HUES6 (cell line): ENCODE measurements at regions not wholly inside any gene's neighbourhood (a gene's known extent, or its start where the extent isn't known, plus 50 kb on each side); places are given as distances from the start of the nearest gene placed in this dataset.
"Not testable (repeated sequence)": the region's sequence is repeated elsewhere in the genome, so short reads cannot be mapped to it uniquely, and the experiment has no call there.

Experiments used
- H3K27ac ChIP-seq: 2 replicates; pipeline ENCODE4 v1.7.0; 2013; ENCODE audit warnings: low read depth, mild to moderate bottlenecking, low read length, inconsistent platforms
- H3K27me3 ChIP-seq: 2 replicates; pipeline ENCODE4 v1.6.1; 2013; ENCODE audit warnings: low read length; ENCODE audit not compliant: control insufficient read depth, insufficient read depth
- H3K36me3 ChIP-seq: 2 replicates; pipeline ENCODE4 v1.6.1; 2013; ENCODE audit warnings: low read length; ENCODE audit not compliant: control insufficient read depth, insufficient read depth
- H3K4me1 ChIP-seq: 2 replicates; pipeline ENCODE4 v1.6.1; 2013; ENCODE audit warnings: low read length; ENCODE audit not compliant: control insufficient read depth, insufficient read depth
- H3K4me3 ChIP-seq: 2 replicates; pipeline ENCODE4 v1.5.1; 2013; ENCODE audit warnings: low read depth, low read length
- H3K9ac ChIP-seq: one replicate; pipeline ENCODE4 v1.6.1; 2013; ENCODE audit warnings: mild to moderate bottlenecking, low read length
- H3K9me3 ChIP-seq: 2 replicates; pipeline ENCODE4 v1.6.1; 2013; ENCODE audit warnings: low read depth, low read length; ENCODE audit not compliant: control insufficient read depth, insufficient read depth

DNA sequence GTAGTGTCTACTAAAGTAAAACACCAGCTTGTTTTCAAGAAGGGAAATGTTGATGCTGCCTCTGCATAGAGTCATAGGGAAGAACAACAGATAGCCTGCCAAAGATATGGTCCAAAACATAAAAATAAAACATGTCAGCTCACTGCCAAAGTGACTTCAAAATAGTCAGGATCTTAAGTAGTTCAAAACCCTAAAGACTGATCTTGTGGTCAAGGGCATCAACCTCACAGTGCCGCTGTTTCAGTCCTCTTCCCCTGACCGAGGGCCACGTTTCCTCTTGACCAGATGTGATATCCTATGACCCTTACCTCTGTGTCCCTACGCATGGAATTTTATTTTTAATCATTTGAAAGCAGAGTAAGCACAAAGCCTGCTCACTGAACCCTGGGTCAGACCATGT lies 104.2 kb upstream of the CNKSR3 start:
- Histone ChIP-seq H3K9ac (no peak overlapping the region), H3K4me1 (no peaks in the 10 kb centered on the region)

GRCh38 chr6:154615483-154616025 lies 105.1 kb upstream of the CNKSR3 start:
- H3K4me3 ChIP-seq: no peak overlapping the region
- no peaks in the 10 kb centered on the region for H3K36me3 ChIP-seq
- H3K9me3 ChIP-seq: no peaks in the 10 kb centered on the region
- no peak overlapping the region for H3K9ac ChIP-seq
- H3K27me3 ChIP-seq: no peaks in the 10 kb centered on the region
- H3K4me1 ChIP-seq: no peaks in the 10 kb centered on the region
- no peak overlapping the region for H3K27ac ChIP-seq

More for the DNA sequence above, 104.2 kb upstream of the CNKSR3 start:
- H3K4me3 ChIP-seq: no peak overlapping the region
- no peaks in the 10 kb centered on the region for H3K9me3 ChIP-seq
- no peaks in the 10 kb centered on the region for H3K36me3 ChIP-seq
- no peak overlapping the region for H3K27ac ChIP-seq
- no peaks in the 10 kb centered on the region for H3K27me3 ChIP-seq

DNA sequence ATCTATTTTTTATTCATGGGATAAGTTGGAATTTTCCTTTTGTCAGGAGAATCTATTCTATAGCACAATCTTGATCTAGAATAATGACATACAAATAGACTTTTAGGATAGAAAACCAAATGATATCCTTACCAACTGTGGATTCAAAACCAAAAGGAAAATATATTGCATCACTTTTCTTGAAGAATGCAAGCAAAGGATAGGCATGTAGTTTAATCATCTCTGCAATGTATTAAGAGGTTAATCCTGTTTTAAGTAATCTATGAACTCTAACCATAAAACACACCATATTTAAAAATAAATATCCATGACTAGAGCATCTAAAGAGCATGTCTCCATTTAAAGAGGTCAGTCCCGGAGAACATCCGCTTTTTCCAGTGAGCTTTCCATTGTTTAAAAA lies 106.7 kb upstream of the CNKSR3 start:
- no peaks in the 10 kb centered on the region for H3K36me3 ChIP-seq
- no peak overlapping the region for H3K4me3 ChIP-seq
- no peaks in the 10 kb centered on the region for H3K9me3 ChIP-seq
- H3K27me3 ChIP-seq: no peaks in the 10 kb centered on the region
- H3K9ac ChIP-seq: no peak overlapping the region
- no peaks in the 10 kb centered on the region for H3K4me1 ChIP-seq
- no peak overlapping the region for H3K27ac ChIP-seq

- Histone ChIP-seq H3K9me3 (no peaks in the 10 kb centered on the region), H3K4me1 (no peaks in the 10 kb centered on the region), H3K27me3 (no peaks in the 10 kb centered on the region), H3K27ac (no peak overlapping the region), H3K36me3 (no peaks in the 10 kb centered on the region), H3K4me3 (no peak overlapping the region), H3K9ac (no peak overlapping the region)
These were observed 108.7 kb upstream of the CNKSR3 start for GRCh38 chr6:154619146-154619545.

GRCh38 chr6:154621686-154622085 lies 111.2 kb upstream of the CNKSR3 start:
- no peaks in the 10 kb centered on the region for H3K4me1 ChIP-seq
- no peak overlapping the region for H3K9ac ChIP-seq
- no peak overlapping the region for H3K27ac ChIP-seq
- H3K27me3 ChIP-seq: no peaks in the 10 kb centered on the region
- no peak overlapping the region for H3K4me3 ChIP-seq
- no peaks in the 10 kb centered on the region for H3K36me3 ChIP-seq
- no peaks in the 10 kb centered on the region for H3K9me3 ChIP-seq

DNA sequence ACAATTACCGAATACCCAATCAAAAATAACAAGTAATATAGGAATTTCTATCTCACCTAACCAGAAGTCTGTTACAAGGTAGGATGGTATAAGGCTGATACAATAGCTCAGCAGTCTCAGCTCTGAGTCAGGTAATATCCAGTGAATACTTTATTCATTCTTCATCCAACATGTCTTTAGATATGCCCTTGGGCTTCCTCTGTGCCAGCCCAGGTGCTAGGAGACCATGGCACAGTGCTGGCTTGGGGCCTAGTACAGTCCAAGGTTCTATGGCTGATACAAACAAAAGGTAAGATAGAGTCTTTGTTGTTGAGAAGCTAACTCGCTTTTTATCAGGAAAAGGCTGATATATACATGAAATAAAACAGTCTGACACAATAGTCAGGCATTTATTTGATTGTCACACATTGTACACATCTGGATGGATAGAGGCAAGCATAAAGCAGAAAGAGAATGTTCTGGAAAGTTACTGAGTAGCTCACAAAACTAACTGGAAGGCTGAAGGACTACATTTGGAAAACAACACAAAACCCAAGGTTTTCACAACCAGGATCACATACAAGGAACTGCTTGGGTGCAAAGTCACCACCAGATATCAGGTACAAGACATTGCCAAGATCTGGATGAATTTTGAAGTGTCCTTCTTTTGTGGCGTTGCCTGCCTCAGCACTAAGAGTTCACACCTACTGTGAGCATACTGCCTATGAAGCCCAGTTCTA lies 110.4 kb upstream of the SCAF8 start:
- H3K27ac ChIP-seq: no peak overlapping the region
- H3K4me3 ChIP-seq: no peak overlapping the region
- no peaks in the 10 kb centered on the region for H3K4me1 ChIP-seq
- no peaks in the 10 kb centered on the region for H3K27me3 ChIP-seq
- H3K36me3 ChIP-seq: no peaks in the 10 kb centered on the region
- H3K9me3 ChIP-seq: no peaks in the 10 kb centered on the region
- H3K9ac ChIP-seq: no peak overlapping the region

DNA sequence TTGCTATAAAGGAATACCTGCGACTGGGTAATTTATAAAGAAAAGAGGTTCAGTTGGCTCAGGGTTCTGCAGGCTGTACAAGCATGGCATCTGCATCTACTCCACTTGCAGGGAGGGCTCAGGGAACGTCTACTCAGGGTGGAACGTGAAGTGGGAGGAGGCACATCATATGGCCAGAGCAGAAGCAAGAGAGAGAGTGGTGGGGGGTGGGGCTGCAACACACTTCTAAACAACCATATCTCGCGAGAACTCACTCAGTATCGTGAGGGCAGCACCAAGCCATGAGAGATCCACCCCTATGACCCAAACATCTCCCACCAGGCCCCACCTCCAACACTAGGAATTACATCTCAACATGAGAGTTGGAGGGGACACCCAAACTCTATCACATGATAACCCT lies 109.8 kb upstream of the SCAF8 start:
- Histone ChIP-seq H3K27ac (no peak overlapping the region), H3K9me3 (no peaks in the 10 kb centered on the region), H3K4me3 (no peak overlapping the region), H3K27me3 (no peaks in the 10 kb centered on the region), H3K4me1 (no peaks in the 10 kb centered on the region), H3K36me3 (no peaks in the 10 kb centered on the region), H3K9ac (no peak overlapping the region)

DNA sequence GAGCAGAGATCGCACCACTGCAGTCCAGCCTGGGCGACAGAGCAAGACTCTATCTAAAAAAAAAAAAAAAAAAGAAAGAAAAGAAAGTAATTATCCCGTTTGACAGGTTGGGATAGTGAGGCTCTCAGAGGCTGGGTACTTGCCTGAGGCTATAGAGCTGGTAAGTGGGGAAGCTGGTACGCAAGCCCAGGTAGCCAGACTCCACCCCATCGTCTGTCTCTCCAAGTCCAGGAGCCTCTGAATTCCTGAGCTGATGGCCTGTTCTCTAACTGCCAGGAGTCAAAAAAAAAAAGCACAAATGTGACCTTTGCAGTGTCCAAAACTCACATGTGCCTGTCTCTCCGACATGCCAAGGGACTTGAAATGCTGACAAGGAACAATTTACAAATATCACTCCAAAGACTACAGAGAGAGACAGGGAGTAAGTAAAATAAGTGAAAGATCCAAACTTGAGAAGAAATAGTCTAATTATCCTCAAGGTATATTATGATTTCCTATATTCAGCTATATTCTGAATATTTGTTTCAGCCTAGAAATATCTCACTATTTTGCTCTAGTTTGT lies 109.1 kb upstream of the SCAF8 start:
- no peak overlapping the region for H3K4me3 ChIP-seq
- H3K9ac ChIP-seq: no peak overlapping the region

DNA sequence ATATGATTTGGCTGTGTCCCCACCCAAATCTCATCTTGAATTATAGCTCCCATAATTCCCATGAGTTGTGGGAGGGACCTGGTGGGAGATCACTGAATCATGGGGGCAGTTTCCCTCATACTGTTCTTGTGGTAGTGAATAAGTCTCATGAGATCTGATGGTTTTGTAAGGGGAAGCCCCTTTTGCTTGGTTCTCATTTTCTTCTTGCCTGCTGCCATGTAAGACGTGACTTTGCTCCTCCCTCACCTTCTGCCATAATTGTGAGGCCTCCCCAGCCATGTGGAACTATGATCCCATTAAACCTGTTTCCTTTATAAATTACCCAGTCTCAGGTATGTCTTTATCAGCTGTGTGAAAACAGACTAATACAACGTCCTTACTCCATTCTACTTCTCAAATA lies 108.5 kb upstream of the SCAF8 start:
- not testable (repeated sequence) for H3K27me3 ChIP-seq, H3K36me3 ChIP-seq, H3K27ac ChIP-seq, H3K4me3 ChIP-seq, H3K4me1 ChIP-seq, H3K9me3 ChIP-seq, H3K9ac ChIP-seq

More for the DNA sequence above, 109.1 kb upstream of the SCAF8 start:
- no peaks in the 10 kb centered on the region for H3K9me3 ChIP-seq
- no peaks in the 10 kb centered on the region for H3K4me1 ChIP-seq
- H3K27me3 ChIP-seq: no peaks in the 10 kb centered on the region
- H3K27ac ChIP-seq: no peak overlapping the region
- H3K36me3 ChIP-seq: no peaks in the 10 kb centered on the region

DNA sequence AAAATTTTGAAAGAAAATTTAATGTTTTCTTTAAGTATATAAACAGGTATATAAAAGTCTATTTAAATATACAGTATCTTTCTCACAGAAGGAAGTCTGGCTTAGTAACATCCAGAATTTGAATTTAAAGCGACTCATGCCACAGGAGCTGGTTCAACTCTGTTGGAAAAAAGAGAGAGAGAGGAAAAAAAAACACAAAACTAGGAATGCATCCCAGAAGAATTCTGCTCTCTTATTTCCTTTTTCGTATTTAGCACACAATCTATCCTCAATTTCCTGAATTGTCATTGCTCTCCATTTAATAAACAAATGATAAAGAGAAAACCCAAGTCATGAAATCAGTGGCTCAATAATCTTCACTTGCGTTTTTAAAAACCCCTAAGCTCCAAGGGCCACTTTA lies 107.5 kb upstream of the SCAF8 start:
- Histone ChIP-seq H3K4me3 (no peak overlapping the region), H3K27me3 (no peaks in the 10 kb centered on the region), H3K9ac (no peak overlapping the region), H3K4me1 (no peaks in the 10 kb centered on the region), H3K36me3 (no peaks in the 10 kb centered on the region), H3K27ac (no peak overlapping the region), H3K9me3 (no peaks in the 10 kb centered on the region)

DNA sequence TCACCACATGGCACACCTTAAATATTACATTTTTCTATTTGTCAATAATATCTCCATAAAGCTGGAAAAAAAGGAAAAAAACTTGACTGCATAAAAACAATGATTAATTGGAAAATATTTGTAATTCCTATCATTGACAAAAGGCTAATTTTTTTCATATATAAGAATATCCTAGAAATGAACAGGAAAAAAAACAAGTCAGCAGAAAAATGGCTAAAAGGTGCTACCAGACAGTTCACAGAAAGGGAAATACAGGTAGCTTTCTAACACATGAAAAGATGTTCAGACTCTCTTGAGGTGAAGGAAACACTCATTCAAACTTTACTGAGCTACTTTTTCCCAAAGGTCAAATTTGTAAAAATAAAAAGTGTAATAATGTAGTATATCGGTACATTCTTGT lies 104.1 kb upstream of the SCAF8 start:
- Histone ChIP-seq H3K27me3 (no peaks in the 10 kb centered on the region), H3K4me3 (no peak overlapping the region), H3K36me3 (no peaks in the 10 kb centered on the region), H3K4me1 (no peaks in the 10 kb centered on the region), H3K9me3 (no peaks in the 10 kb centered on the region), H3K9ac (no peak overlapping the region), H3K27ac (no peak overlapping the region)
